Caco-2 (cell line): ENCODE measurements at regions not wholly inside any gene's neighbourhood (a gene's known extent, or its start where the extent isn't known, plus 50 kb on each side); places are given as distances from the start of the nearest gene placed in this dataset.

Source experiments
- BruUV-seq: library from RNA; stranded (reverse); fragments of 400-500 nt; replicated peaks from 2 replicates; lab custom pipeline; 2021; lab: Mats Ljungman, UMichigan
- CTCF ChIA-PET: fragments of 300-600 bp; sonication (Branson Sonifier 250); formaldehyde crosslinking; loops from one replicate; lab custom pipeline; 2022; ENCODE audit warnings: antibody characterized with exemption; lab: Charles Lee
- POLR2A ChIA-PET: fragments of 300-600 bp; sonication (Branson Sonifier 250); formaldehyde crosslinking; loops from one replicate; lab custom pipeline; 2022; ENCODE audit warnings: antibody characterized with exemption; lab: Charles Lee
- DNase-seq, 2 experiments: peaks; one replicate each; pipeline versions ENCODE4 v3.0.0 to v3.0.0-alpha.2; 2020 to 2022
- H3K27me3 ChIP-seq: replicated peaks from 2 replicates; pipeline ENCODE4 v1.6.0; 2011; ENCODE audit warnings: low read length; ENCODE audit not compliant: control insufficient read depth, insufficient read depth
- H3K36me3 ChIP-seq: 2 replicates; pipeline ENCODE4 v1.5.1; 2011; ENCODE audit warnings: low read length; ENCODE audit not compliant: control insufficient read depth, insufficient read depth
- H3K4me1 ChIP-seq: fragments of 250-450 bp; sonication (Bioruptor Pico); 2 replicates; pipeline ENCODE4 v1.5.1; 2020; ENCODE audit warnings: mild to moderate bottlenecking
- H3K4me3 ChIP-seq: 2 replicates; pipeline ENCODE4 v1.5.1; 2011; ENCODE audit warnings: low read depth, mild to moderate bottlenecking, control low read depth, low read length
- H3K9me3 ChIP-seq: fragments of 250-450 bp; sonication (Bioruptor Pico); 2 replicates; pipeline ENCODE4 v1.5.1; 2020; ENCODE audit warnings: mild to moderate bottlenecking, moderate library complexity
- H3K27ac Mint-ChIP-seq: one replicate; pipeline ENCODE4 v1.8.0; 2022; ENCODE audit warnings: mixed read lengths; ENCODE audit not compliant: unreplicated experiment
- H3K27me3 Mint-ChIP-seq: one replicate; pipeline ENCODE4 v1.8.0; 2022; ENCODE audit warnings: mixed read lengths; ENCODE audit not compliant: insufficient read depth, unreplicated experiment
- H3K36me3 Mint-ChIP-seq: one replicate; pipeline ENCODE4 v1.8.0; 2022; ENCODE audit warnings: mild to moderate bottlenecking, mixed read lengths; ENCODE audit not compliant: insufficient read depth, unreplicated experiment
- H3K4me1 Mint-ChIP-seq: one replicate; pipeline ENCODE4 v1.8.0; 2022; ENCODE audit warnings: low read depth, mixed read lengths; ENCODE audit not compliant: unreplicated experiment
- H3K4me3 Mint-ChIP-seq: one replicate; pipeline ENCODE4 v1.8.0; 2022; ENCODE audit warnings: mild to moderate bottlenecking, moderate library complexity, mixed read lengths; ENCODE audit not compliant: unreplicated experiment
- H3K9me3 Mint-ChIP-seq: one replicate; pipeline ENCODE4 v1.8.0; 2022; ENCODE audit warnings: mixed read lengths; ENCODE audit not compliant: unreplicated experiment
- CTCF ChIP-seq, 2 experiments: fragments of 200-600 bp in 1 of 2; IDR thresholded peaks; 1 replicate in 1 of 2; 2 replicates in 1 of 2; pipeline versions ENCODE4 v1.5.1 to v1.8.0; 2011 to 2022; ENCODE audit warnings: antibody characterized with exemption in 1 of 2, control low read depth in 1 of 2, inconsistent platforms in 1 of 2, low read depth in 1 of 2, low read length in 1 of 2, mild to moderate bottlenecking in 1 of 2, moderate library complexity in 1 of 2; ENCODE audit not compliant: insufficient read depth in 1 of 2, severe bottlenecking in 1 of 2, unreplicated experiment in 1 of 2
- intact Hi-C: fragments of 100-400 bp; cut with micrococcal nuclease; formaldehyde crosslinking; loops from one replicate; pipeline ENCODE4 v1.10.0; 2022; ENCODE audit not compliant: unreplicated experiment

- no peak for DNase-seq
- Histone ChIP-seq H3K27me3 (no peaks in the 10 kb centered on the region; the same call in 1 of the 2 replicates), H3K9me3 (no peaks in the 10 kb centered on the region), H3K36me3 (no peaks in the 10 kb centered on the region), H3K4me3 (no peak overlapping the region), H3K4me1 (no peaks in the 10 kb centered on the region)
- BruUV-seq = no TSS peak
- CTCF ChIA-PET = no interaction called here
- Mint-ChIP-seq H3K36me3 (no peaks in the 10 kb centered on the region), H3K27ac (no peak overlapping the region), H3K9me3 (no peaks in the 10 kb centered on the region), H3K4me3 (no peak overlapping the region), H3K4me1 (no peaks in the 10 kb centered on the region), H3K27me3 (peaks cover 5% of the 10 kb centered on the region)
- intact Hi-C loops = no loop called here
- POLR2A ChIA-PET = no interaction called here
- TF ChIP-seq CTCF (IDR thresholded peaks at IDR 0.05; ENCODE audit: insufficient read depth in 1 of 2, low read depth in 1 of 2, low read length in 1 of 2, severe bottlenecking in 1 of 2, unreplicated experiment in 1 of 2) = no peak
Measured at GRCh38 chr7:115782696-115783490, 247.7 kb downstream of the TFEC start.

- Mint-ChIP-seq H3K27ac (no peak overlapping the region), H3K27me3 (no peaks in the 10 kb centered on the region), H3K9me3 (no peaks in the 10 kb centered on the region), H3K36me3 (no peaks in the 10 kb centered on the region), H3K4me3 (no peak overlapping the region), H3K4me1 (no peaks in the 10 kb centered on the region)
- Histone ChIP-seq H3K4me3 (no peak overlapping the region), H3K27me3 (no peaks in the 10 kb centered on the region; the same call in 1 of the 2 replicates), H3K36me3 (no peaks in the 10 kb centered on the region), H3K4me1 (no peaks in the 10 kb centered on the region), H3K9me3 (no peaks in the 10 kb centered on the region)
- no peak for DNase-seq
- no TSS peak for BruUV-seq
- ChIA-PET CTCF (no interaction called here), POLR2A (no interaction called here)
- TF ChIP-seq CTCF (IDR thresholded peaks at IDR 0.05; ENCODE audit: insufficient read depth in 1 of 2, low read depth in 1 of 2, low read length in 1 of 2, severe bottlenecking in 1 of 2, unreplicated experiment in 1 of 2) = no peak
- intact Hi-C loops = no loop called here
Measured at GRCh38 chr7:115779561-115779960, 251.0 kb downstream of the TFEC start.

- Histone ChIP-seq H3K4me1 (no peaks in the 10 kb centered on the region), H3K27me3 (no peaks in the 10 kb centered on the region; the same call in 1 of the 2 replicates), H3K9me3 (no peaks in the 10 kb centered on the region), H3K36me3 (no peaks in the 10 kb centered on the region), H3K4me3 (no peak overlapping the region)
- H3K27me3 Mint-ChIP-seq = peaks cover 2% of the 10 kb centered on the region
- no TSS peak for BruUV-seq
- H3K36me3 Mint-ChIP-seq = no peaks in the 10 kb centered on the region
- intact Hi-C loops = no loop called here
- H3K9me3 Mint-ChIP-seq = no peaks in the 10 kb centered on the region
- DNase-seq = no peak
- ChIA-PET CTCF (no interaction called here), POLR2A (no interaction called here)
- no peak overlapping the region for H3K27ac Mint-ChIP-seq
- no peaks in the 10 kb centered on the region for H3K4me1 Mint-ChIP-seq
- no peak for TF ChIP-seq CTCF (IDR thresholded peaks at IDR 0.05; ENCODE audit: insufficient read depth in 1 of 2, low read depth in 1 of 2, low read length in 1 of 2, severe bottlenecking in 1 of 2, unreplicated experiment in 1 of 2)
- no peak overlapping the region for H3K4me3 Mint-ChIP-seq
Measured at GRCh38 chr7:115775981-115776380, 254.6 kb downstream of the TFEC start.
